Amniotic stem cell (primary cell): ENCODE measurements at regions not wholly inside any gene's neighbourhood (a gene's known extent, or its start where the extent isn't known, plus 50 kb on each side); places are given as distances from the start of the nearest gene placed in this dataset.
"Not testable (repeated sequence)": the region's sequence is repeated elsewhere in the genome, so short reads cannot be mapped to it uniquely, and the experiment has no call there.

Experiments used
- DNase-seq: peaks from one replicate; lab custom pipeline; 2025; lab: John Stamatoyannopoulos, UW

GRCh38 chr14:71432334-71433110 is 499.7 kb upstream of the RGS6 start:
- no peak for DNase-seq

GRCh38 chr14:71433303-71433702 is 498.9 kb upstream of the RGS6 start:
- DNase-seq, result no peak

GRCh38 chr14:71435641-71436040 is 496.6 kb upstream of the RGS6 start:
- not testable (repeated sequence) for DNase-seq

GRCh38 chr14:71437870-71438269 is 494.4 kb upstream of the RGS6 start:
- DNase-seq, result no peak

GRCh38 chr14:71438684-71439083 is 493.5 kb upstream of the RGS6 start:
- no peak for DNase-seq

GRCh38 chr14:71441126-71441525 is 491.1 kb upstream of the RGS6 start:
- DNase-seq, result no peak

GRCh38 chr14:71444030-71444822 is 488.0 kb upstream of the RGS6 start:
- DNase-seq, result no peak

- DNase-seq, result no peak
Measured at GRCh38 chr14:71448431-71449315, 483.6 kb upstream of the RGS6 start.

GRCh38 chr14:71449316-71450055 is 482.7 kb upstream of the RGS6 start:
- DNase-seq, result no peak

GRCh38 chr14:71451501-71451900 is 480.7 kb upstream of the RGS6 start:
- DNase-seq, result no peak

GRCh38 chr14:71452539-71452938 is 479.7 kb upstream of the RGS6 start:
- DNase-seq, result no peak

GRCh38 chr14:71452987-71453386 is 479.2 kb upstream of the RGS6 start:
- no peak for DNase-seq

GRCh38 chr14:71454010-71454409 is 478.2 kb upstream of the RGS6 start:
- DNase-seq, result no peak

GRCh38 chr14:71454513-71455332 is 477.5 kb upstream of the RGS6 start:
- no peak for DNase-seq

- no peak for DNase-seq
Measured at GRCh38 chr14:71460091-71460490, 472.1 kb upstream of the RGS6 start.

GRCh38 chr14:71461617-71462016 is 470.6 kb upstream of the RGS6 start:
- DNase-seq, result not testable (repeated sequence)

GRCh38 chr14:71463807-71464206 is 468.4 kb upstream of the RGS6 start:
- no peak for DNase-seq

GRCh38 chr14:71464840-71465239 is 467.4 kb upstream of the RGS6 start:
- no peak for DNase-seq

- DNase-seq, result no peak
Measured at GRCh38 chr14:71465316-71465715, 466.9 kb upstream of the RGS6 start.

GRCh38 chr14:71466251-71466650 is 466.0 kb upstream of the RGS6 start:
- no peak for DNase-seq

- no peak for DNase-seq
Measured at GRCh38 chr14:71466946-71467345, 465.3 kb upstream of the RGS6 start.
